OCI-LY3 (cell line): ENCODE measurements at regions not wholly inside any gene's neighbourhood (a gene's known extent, or its start where the extent isn't known, plus 50 kb on each side); places are given as distances from the start of the nearest gene placed in this dataset.

Source experiments
- H2AFZ ChIP-seq: fragments of 200-600, 300-600 bp; shearing (Covaris generic); 2 replicates; pipeline ENCODE4 v1.6.0; 2014; ENCODE audit warnings: antibody characterized with exemption, low read depth, low read length
- H3K27ac ChIP-seq: fragments of 200-600, 300-600 bp; sonication (generic); 2 replicates; pipeline ENCODE4 v1.5.1; 2014; ENCODE audit warnings: mild to moderate bottlenecking, low read length, moderate library complexity, mixed read lengths
- H3K27me3 ChIP-seq: fragments of 200-600, 300-600 bp; sonication (generic); 2 replicates; pipeline ENCODE4 v1.6.1; 2014; ENCODE audit warnings: low read depth, low read length, mixed read lengths
- H3K36me3 ChIP-seq: fragments of 200-600, 300-600 bp; sonication (generic); replicated peaks from 2 replicates; pipeline ENCODE3; 2014; ENCODE audit warnings: low read depth, low read length, mixed read lengths
- H3K4me1 ChIP-seq: fragments of 300-600, 200-600 bp; sonication (generic); 2 replicates; pipeline ENCODE4 v1.6.1; 2014; ENCODE audit warnings: low read length, mixed read lengths
- H3K4me2 ChIP-seq: fragments of 200-600, 300-600 bp; sonication (generic); 2 replicates; pipeline ENCODE4 v1.6.1; 2014; ENCODE audit warnings: low read length, mixed read lengths
- H3K4me3 ChIP-seq: fragments of 300-600, 200-600 bp; sonication (generic); 2 replicates; pipeline ENCODE4 v1.5.1; 2014; ENCODE audit warnings: antibody characterized with exemption, mild to moderate bottlenecking, low read length, moderate library complexity
- H3K79me2 ChIP-seq: fragments of 300-600, 200-600 bp; shearing (Covaris generic); 2 replicates; pipeline ENCODE4 v1.6.1; 2014; ENCODE audit warnings: mild to moderate bottlenecking, low read length, mixed read lengths
- H3K9ac ChIP-seq: fragments of 300-600, 200-600 bp; shearing (Covaris generic); 2 replicates; pipeline ENCODE4 v1.6.0; 2014; ENCODE audit warnings: mild to moderate bottlenecking, low read length, moderate library complexity
- H3K9me3 ChIP-seq: fragments of 200-600, 300-600 bp; shearing (Covaris generic); 2 replicates; pipeline ENCODE4 v1.6.1; 2014; ENCODE audit warnings: low read length, mixed read lengths; ENCODE audit not compliant: insufficient read depth
- H4K20me1 ChIP-seq: fragments of 200-600, 300-600 bp; sonication (generic); 2 replicates; pipeline ENCODE4 v1.6.1; 2016; ENCODE audit warnings: low read length, mixed read lengths; ENCODE audit not compliant: insufficient read depth
- EZH2phosphoT487 ChIP-seq: fragments of 200-600 bp; shearing (Covaris generic); IDR thresholded peaks from 2 replicates; pipeline ENCODE4 v1.6.1; 2018; ENCODE audit warnings: antibody characterized with exemption, mixed run types, low read depth
- TF ChIP-seq, protein P1 (sequence below): fragments of 200-600, 300-600 bp; sonication (generic); IDR thresholded peaks from 2 replicates; pipeline ENCODE4 v1.5.1; 2014; ENCODE audit warnings: antibody characterized with exemption, low read length, low read depth

DNA sequence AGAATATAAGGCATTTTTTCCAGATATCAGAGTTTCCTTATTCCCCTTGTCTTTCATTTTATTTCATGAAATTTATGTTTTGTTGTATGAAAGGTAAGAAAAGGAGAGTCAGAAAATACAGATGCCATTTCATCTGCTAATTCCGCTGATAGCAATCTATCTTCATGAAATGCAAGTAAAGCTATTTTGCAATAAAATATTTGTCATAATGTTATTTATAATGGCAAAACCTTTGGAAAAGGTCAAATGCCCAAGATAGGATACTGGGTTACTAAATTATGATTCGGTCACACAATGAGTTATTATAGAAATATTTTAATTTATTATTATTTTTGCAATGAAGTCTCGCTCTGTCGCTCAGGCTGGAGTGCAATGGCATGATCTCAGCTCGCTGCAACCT lies 124.2 kb downstream of the SPP2 start:
- H4K20me1 ChIP-seq: no peaks in the 10 kb centered on the region
- no peaks in the 10 kb centered on the region for H3K27me3 ChIP-seq
- no peak for TF ChIP-seq EZH2phosphoT487
- TF ChIP-seq, protein P1, sequence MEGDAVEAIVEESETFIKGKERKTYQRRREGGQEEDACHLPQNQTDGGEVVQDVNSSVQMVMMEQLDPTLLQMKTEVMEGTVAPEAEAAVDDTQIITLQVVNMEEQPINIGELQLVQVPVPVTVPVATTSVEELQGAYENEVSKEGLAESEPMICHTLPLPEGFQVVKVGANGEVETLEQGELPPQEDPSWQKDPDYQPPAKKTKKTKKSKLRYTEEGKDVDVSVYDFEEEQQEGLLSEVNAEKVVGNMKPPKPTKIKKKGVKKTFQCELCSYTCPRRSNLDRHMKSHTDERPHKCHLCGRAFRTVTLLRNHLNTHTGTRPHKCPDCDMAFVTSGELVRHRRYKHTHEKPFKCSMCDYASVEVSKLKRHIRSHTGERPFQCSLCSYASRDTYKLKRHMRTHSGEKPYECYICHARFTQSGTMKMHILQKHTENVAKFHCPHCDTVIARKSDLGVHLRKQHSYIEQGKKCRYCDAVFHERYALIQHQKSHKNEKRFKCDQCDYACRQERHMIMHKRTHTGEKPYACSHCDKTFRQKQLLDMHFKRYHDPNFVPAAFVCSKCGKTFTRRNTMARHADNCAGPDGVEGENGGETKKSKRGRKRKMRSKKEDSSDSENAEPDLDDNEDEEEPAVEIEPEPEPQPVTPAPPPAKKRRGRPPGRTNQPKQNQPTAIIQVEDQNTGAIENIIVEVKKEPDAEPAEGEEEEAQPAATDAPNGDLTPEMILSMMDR: no peak
- H3K9ac ChIP-seq: no peak overlapping the region
- H2AFZ ChIP-seq: no peak overlapping the region
- no peaks in the 10 kb centered on the region for H3K36me3 ChIP-seq
- no peak overlapping the region for H3K27ac ChIP-seq
- H3K4me1 ChIP-seq: no peaks in the 10 kb centered on the region
- no peak overlapping the region for H3K4me2 ChIP-seq
- H3K79me2 ChIP-seq: no peaks in the 10 kb centered on the region
- H3K9me3 ChIP-seq: no peaks in the 10 kb centered on the region
- H3K4me3 ChIP-seq: no peak overlapping the region

DNA sequence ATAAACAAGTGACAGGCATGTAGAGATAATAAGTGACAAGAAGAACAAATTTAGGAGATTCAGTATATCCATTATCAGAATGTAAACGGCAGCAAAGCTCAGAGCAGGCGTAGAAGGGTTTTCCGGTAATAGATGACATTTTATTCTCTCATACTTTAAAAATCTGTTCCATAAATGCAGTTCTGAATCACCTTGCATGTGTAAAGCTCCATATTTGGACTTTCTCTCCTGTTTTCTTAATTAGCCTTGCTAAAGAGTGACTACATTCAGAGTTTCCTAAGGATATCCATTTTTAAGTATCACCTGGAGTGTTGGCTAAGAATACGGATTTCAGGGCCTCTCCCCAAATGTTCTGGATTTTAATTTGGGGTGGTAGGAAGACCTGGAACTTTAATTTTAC lies 122.0 kb downstream of the SPP2 start:
- Histone ChIP-seq H3K79me2 (no peaks in the 10 kb centered on the region), H4K20me1 (no peaks in the 10 kb centered on the region), H3K27ac (no peak overlapping the region), H3K4me2 (no peak overlapping the region), H3K9me3 (no peaks in the 10 kb centered on the region), H3K4me3 (no peak overlapping the region), H3K9ac (no peak overlapping the region), H2AFZ (no peak overlapping the region), H3K36me3 (no peaks in the 10 kb centered on the region), H3K4me1 (no peaks in the 10 kb centered on the region), H3K27me3 (no peaks in the 10 kb centered on the region)
- TF ChIP-seq, protein P1: no peak
- TF ChIP-seq EZH2phosphoT487: no peak

DNA sequence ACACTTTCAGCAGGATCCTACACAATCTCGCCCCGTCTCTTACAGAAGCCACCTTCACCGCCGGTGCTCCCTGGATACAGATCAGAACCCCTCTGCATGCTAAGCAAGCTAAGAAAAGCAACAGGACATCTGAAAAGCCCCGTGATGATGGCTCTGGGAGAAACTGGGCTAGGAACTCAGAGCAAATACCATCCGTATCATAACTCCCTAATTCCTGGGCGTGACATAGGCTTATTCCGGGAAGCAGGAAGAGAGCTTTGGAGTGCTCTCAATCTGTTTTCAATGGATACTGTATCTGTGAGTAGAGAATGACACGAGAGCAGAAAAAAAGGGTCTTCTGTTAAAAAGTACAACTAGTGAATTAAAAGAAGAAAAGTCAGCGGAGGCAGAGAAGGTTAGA lies 121.6 kb downstream of the SPP2 start:
- Histone ChIP-seq H3K9ac (no peak overlapping the region), H3K4me2 (no peak overlapping the region)

DNA sequence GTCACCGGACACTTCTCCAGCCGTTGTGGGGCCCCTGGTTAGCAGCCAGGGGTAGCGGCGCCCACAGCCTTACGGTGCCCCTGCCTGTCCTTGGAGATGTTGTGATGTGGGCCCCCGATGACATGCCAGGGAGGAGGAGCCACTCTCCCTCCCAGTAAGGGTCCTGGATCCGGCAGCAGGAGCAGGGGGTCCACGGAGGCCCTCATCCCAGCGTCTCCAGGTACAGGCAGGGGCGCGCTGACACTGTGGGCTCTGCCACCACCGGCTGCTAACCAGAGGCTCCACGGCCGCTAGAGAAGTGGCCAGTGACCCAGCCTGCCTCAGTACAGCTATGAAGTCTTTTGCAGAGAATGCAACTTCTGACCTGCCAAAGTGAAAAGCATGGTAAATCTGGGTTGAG lies 121.2 kb downstream of the SPP2 start:
- Histone ChIP-seq H3K27ac (no peak overlapping the region), H3K79me2 (no peaks in the 10 kb centered on the region), H3K27me3 (no peaks in the 10 kb centered on the region), H3K36me3 (no peaks in the 10 kb centered on the region), H3K4me3 (no peak overlapping the region), H3K9me3 (no peaks in the 10 kb centered on the region), H3K9ac (no peak overlapping the region), H2AFZ (no peak overlapping the region), H3K4me1 (no peaks in the 10 kb centered on the region), H3K4me2 (no peak overlapping the region), H4K20me1 (no peaks in the 10 kb centered on the region)
- no peak for TF ChIP-seq EZH2phosphoT487
- TF ChIP-seq, protein P1: no peak

More for the DNA sequence above, 121.6 kb downstream of the SPP2 start:
- no peak for TF ChIP-seq EZH2phosphoT487
- TF ChIP-seq, protein P1: no peak
- H3K79me2 ChIP-seq: no peaks in the 10 kb centered on the region
- H3K9me3 ChIP-seq: no peaks in the 10 kb centered on the region
- H3K27me3 ChIP-seq: no peaks in the 10 kb centered on the region
- H3K27ac ChIP-seq: no peak overlapping the region
- H3K4me3 ChIP-seq: no peak overlapping the region
- H4K20me1 ChIP-seq: no peaks in the 10 kb centered on the region
- no peaks in the 10 kb centered on the region for H3K4me1 ChIP-seq
- H2AFZ ChIP-seq: no peak overlapping the region
- H3K36me3 ChIP-seq: no peaks in the 10 kb centered on the region
